Hepatocyte (in vitro differentiated cells): ENCODE measurements at regions not wholly inside any gene's neighbourhood (a gene's known extent, or its start where the extent isn't known, plus 50 kb on each side); places are given as distances from the start of the nearest gene placed in this dataset. TPM values are rescaled to one million over a fixed set of nuclear protein-coding genes. Genes with fewer than 3 reads are reported as not detected.

Experiments used
- DNase-seq: peaks from one replicate; pipeline ENCODE4 v3.0.0-alpha.2; 2016; ENCODE audit warnings: low spot score
- H2AFZ ChIP-seq: fragments of 200-600 bp; sonication (generic); 2 replicates; pipeline ENCODE4 v1.6.0; 2016; ENCODE audit warnings: antibody characterized with exemption, mild to moderate bottlenecking
- H3K27ac ChIP-seq: fragments of 200-600 bp; sonication (generic); 2 replicates; pipeline ENCODE4 v1.5.1; 2016; ENCODE audit warnings: mild to moderate bottlenecking
- H3K27me3 ChIP-seq: fragments of 200-600 bp; sonication (generic); 2 replicates; pipeline ENCODE4 v1.6.1; 2016
- H3K36me3 ChIP-seq: fragments of 200-600 bp; sonication (generic); replicated peaks from 2 replicates; pipeline ENCODE4 v1.5.1; 2016; ENCODE audit warnings: low read depth; ENCODE audit not compliant: insufficient read depth
- H3K4me1 ChIP-seq: fragments of 200-600 bp; sonication (generic); 2 replicates; pipeline ENCODE4 v1.5.1; 2016; ENCODE audit warnings: mild to moderate bottlenecking, moderate library complexity; ENCODE audit not compliant: insufficient read depth
- H3K4me2 ChIP-seq: fragments of 200-600 bp; sonication (generic); 2 replicates; pipeline ENCODE4 v1.6.0; 2016
- H3K4me3 ChIP-seq: fragments of 200-600 bp; sonication (generic); 2 replicates; pipeline ENCODE4 v1.5.1; 2016; ENCODE audit warnings: mild to moderate bottlenecking
- H3K79me2 ChIP-seq: fragments of 200-600 bp; sonication (generic); 2 replicates; pipeline ENCODE4 v1.6.0; 2017; ENCODE audit warnings: mild to moderate bottlenecking
- H3K9me2 ChIP-seq: fragments of 200-600 bp; sonication (generic); replicated peaks from 2 replicates; pipeline ENCODE4 v1.6.0; 2017; ENCODE audit warnings: mild to moderate bottlenecking; ENCODE audit not compliant: insufficient read depth
- H3K9me3 ChIP-seq: fragments of 200-600 bp; sonication (generic); 2 replicates; pipeline ENCODE4 v1.5.1; 2016; ENCODE audit warnings: low read depth, mild to moderate bottlenecking
- H4K20me1 ChIP-seq: fragments of 200-600 bp; sonication (generic); 2 replicates; pipeline ENCODE4 v1.6.0; 2016; ENCODE audit warnings: mild to moderate bottlenecking; ENCODE audit not compliant: insufficient read depth, poor library complexity, severe bottlenecking
- CTCF ChIP-seq: fragments of 200-600 bp; sonication (generic); IDR thresholded peaks from 2 replicates; pipeline ENCODE4 v1.5.1; 2016; ENCODE audit warnings: antibody characterized with exemption, mild to moderate bottlenecking; ENCODE audit not compliant: poor library complexity
- EZH2 ChIP-seq: fragments of 200-600 bp; sonication (generic); IDR thresholded peaks from 2 replicates; pipeline ENCODE4 v1.6.1; 2016; ENCODE audit warnings: antibody characterized with exemption, mild to moderate bottlenecking, borderline replicate concordance
- EZH2phosphoT487 ChIP-seq: fragments of 200-600 bp; sonication (generic); IDR thresholded peaks from one replicate; pipeline ENCODE4 v1.6.1; 2018; ENCODE audit warnings: antibody characterized with exemption, mild to moderate bottlenecking, low read depth, moderate library complexity; ENCODE audit not compliant: unreplicated experiment, severe bottlenecking
- WGBS: methylation state at CpG from one replicate; pipeline ENCODE4 v1.1.6; 2016; ENCODE audit warnings: low lambda C conversion rate; ENCODE audit errors: missing lambda C conversion rate; 5-methylcytosine and 5-hydroxymethylcytosine counted together
- small RNA-seq: library from RNA; depleted of rRNA; stranded (forward); fragments of <200 nt; gene quantifications from one replicate; pipeline ENCODE3, GENCODE V24; 2014

- no peaks in the 10 kb centered on the region for H3K9me2 ChIP-seq
- DNase-seq: peak; percentile 12
- no peaks in the 10 kb centered on the region for H3K4me1 ChIP-seq
- H3K27me3 ChIP-seq: no peaks in the 10 kb centered on the region
- no peak overlapping the region for H2AFZ ChIP-seq
- H3K4me2 ChIP-seq: no peak overlapping the region
- H3K27ac ChIP-seq: peak overlapping the region; percentile 23
- 88% methylated on average over 6 of the region's 6 CpGs for WGBS
- no peaks in the 10 kb centered on the region for H3K9me3 ChIP-seq
- H4K20me1 ChIP-seq: no peaks in the 10 kb centered on the region
- TF ChIP-seq EZH2phosphoT487 (no peak), EZH2 (no peak), CTCF (no peak)
- H3K36me3 ChIP-seq: no peaks in the 10 kb centered on the region
- H3K4me3 ChIP-seq: no peak overlapping the region
- no peaks in the 10 kb centered on the region for H3K79me2 ChIP-seq
Measured at GRCh38 chr12:76137606-76138005, 53.1 kb upstream of the NAP1L1 start.

- Histone ChIP-seq H3K9me2 (no peaks in the 10 kb centered on the region), H3K27ac (no peak overlapping the region), H3K4me1 (no peaks in the 10 kb centered on the region), H4K20me1 (no peaks in the 10 kb centered on the region), H3K79me2 (no peaks in the 10 kb centered on the region), H2AFZ (no peak overlapping the region), H3K36me3 (no peaks in the 10 kb centered on the region), H3K4me2 (no peak overlapping the region), H3K4me3 (no peak overlapping the region), H3K9me3 (no peaks in the 10 kb centered on the region), H3K27me3 (no peaks in the 10 kb centered on the region)
- no peak for TF ChIP-seq EZH2phosphoT487
- TF ChIP-seq EZH2: no peak
- TF ChIP-seq CTCF: no peak
- DNase-seq: no peak
Measured at GRCh38 chr12:76135456-76135855, 51.0 kb upstream of the NAP1L1 start.

Small RNA genes in the stretch of these regions (small RNA-seq; reads per million reads assigned to genes)
- not detected for gene RNU6-1271P
